Esophagus muscularis mucosa (tissue), 4 donors: ENCODE measurements at regions not wholly inside any gene's neighbourhood (a gene's known extent, or its start where the extent isn't known, plus 50 kb on each side); places are given as distances from the start of the nearest gene placed in this dataset.

ENCODE experiments used
- EP300 ChIP-seq: sonication (generic); formaldehyde crosslinking; IDR thresholded peaks from one replicate; pipeline ENCODE4 v1.6.1; 2017; ENCODE audit warnings: antibody characterized with exemption
- POLR2A ChIP-seq: fragments of 450-650 bp; IDR thresholded peaks from one replicate; pipeline ENCODE4 v1.6.1; 2017; ENCODE audit warnings: antibody characterized with exemption, moderate library complexity, mild to moderate bottlenecking, low read depth
- POLR2AphosphoS5 ChIP-seq, 2 donors: sonication (generic); formaldehyde crosslinking; IDR thresholded peaks; one replicate each; pipeline ENCODE4 v1.6.1; 2017; ENCODE audit warnings: antibody characterized with exemption in 2 of 2
- TF ChIP-seq, protein P1 (sequence below), 3 experiments: fragments of 200-600 bp in 2 of 3; fragments of 450-650 bp in 1 of 3; sonication (generic) in 2 of 3; IDR thresholded peaks; one replicate each; pipeline ENCODE4 v1.5.1; 2017 to 2019; ENCODE audit warnings: antibody characterized with exemption in 3 of 3, mild to moderate bottlenecking in 2 of 3, moderate library complexity in 1 of 3

DNA sequence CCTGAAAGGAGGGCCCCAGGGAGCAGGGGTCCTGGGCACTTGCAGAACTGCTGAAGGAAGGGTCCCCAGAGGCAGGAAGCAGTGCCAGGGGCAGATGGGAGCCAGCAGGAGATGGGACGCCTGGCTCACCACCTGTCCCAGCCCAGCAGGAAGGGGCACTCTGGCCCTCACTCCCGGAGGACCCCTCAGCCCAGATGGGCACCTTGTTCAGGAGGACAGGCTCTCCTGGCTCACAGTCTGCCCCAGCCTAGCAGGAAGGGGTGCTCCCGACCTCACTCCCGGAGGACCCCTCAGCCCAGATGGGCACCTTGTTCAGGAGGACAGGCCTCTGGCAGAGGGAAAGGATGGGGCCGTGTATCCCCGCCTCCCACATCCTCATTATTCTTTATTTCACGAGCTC is 331.4 kb upstream of the SHH start:
- TF ChIP-seq POLR2AphosphoS5 (IDR thresholded peaks at IDR 0.05) (no peak), POLR2A (no peak), EP300 (no peak)
- TF ChIP-seq, protein P1, sequence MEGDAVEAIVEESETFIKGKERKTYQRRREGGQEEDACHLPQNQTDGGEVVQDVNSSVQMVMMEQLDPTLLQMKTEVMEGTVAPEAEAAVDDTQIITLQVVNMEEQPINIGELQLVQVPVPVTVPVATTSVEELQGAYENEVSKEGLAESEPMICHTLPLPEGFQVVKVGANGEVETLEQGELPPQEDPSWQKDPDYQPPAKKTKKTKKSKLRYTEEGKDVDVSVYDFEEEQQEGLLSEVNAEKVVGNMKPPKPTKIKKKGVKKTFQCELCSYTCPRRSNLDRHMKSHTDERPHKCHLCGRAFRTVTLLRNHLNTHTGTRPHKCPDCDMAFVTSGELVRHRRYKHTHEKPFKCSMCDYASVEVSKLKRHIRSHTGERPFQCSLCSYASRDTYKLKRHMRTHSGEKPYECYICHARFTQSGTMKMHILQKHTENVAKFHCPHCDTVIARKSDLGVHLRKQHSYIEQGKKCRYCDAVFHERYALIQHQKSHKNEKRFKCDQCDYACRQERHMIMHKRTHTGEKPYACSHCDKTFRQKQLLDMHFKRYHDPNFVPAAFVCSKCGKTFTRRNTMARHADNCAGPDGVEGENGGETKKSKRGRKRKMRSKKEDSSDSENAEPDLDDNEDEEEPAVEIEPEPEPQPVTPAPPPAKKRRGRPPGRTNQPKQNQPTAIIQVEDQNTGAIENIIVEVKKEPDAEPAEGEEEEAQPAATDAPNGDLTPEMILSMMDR (IDR thresholded peaks at IDR 0.05): no peak
